ENCODE measurements at regions not wholly inside any gene's neighbourhood (a gene's known extent, or its start where the extent isn't known, plus 50 kb on each side); places are given as distances from the start of the nearest gene placed in this dataset.

DNA sequence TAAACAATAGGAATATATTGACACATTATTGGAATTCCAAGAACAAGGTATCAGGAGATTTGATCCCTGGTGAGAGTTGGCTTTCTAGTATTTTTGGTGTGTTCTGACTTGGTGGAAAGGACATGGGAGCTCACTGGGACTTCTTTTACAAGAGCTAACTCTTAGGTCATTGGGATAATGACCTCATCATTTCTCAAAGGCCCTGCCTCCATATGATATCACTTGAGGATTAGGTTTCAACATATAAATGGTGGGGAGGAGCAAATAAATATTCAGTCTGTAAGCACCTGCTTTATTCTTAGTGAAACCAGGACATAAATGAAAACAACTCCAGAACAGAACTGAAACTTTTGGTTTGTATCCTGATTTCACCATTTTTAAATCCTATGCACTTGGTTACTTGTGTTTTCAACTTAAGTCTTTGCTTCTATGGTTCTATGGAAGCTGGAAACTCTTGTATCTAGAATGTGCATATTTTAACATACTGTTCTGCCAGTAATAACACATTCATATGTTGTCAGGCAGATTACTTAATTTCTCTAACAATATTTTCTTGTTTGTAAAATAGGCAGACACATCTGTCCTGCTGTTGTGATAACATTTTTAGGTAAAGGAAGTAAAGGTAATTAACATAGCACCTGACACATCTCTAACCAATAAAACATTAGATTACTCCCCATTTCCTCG lies 1527.7 kb upstream of the CDH8 start:
- Mint-ChIP-seq H3K36me3 (ENCODE audit: unreplicated experiment) (no peaks in the 10 kb centered on the region), H3K9me3 (ENCODE audit: unreplicated experiment) (peaks cover 6% of the 10 kb centered on the region), H3K4me1 (ENCODE audit: unreplicated experiment) (no peaks in the 10 kb centered on the region), H3K4me3 (ENCODE audit: unreplicated experiment) (no peak overlapping the region), H3K27ac (ENCODE audit: unreplicated experiment) (no peak overlapping the region), H3K27me3 (ENCODE audit: unreplicated experiment) (peaks cover 4% of the 10 kb centered on the region)
- no peak for TF ChIP-seq CTCF (IDR thresholded peaks at IDR 0.05)
- no peak for DNase-seq (ENCODE audit: extremely low spot score, unreplicated experiment)

DNA sequence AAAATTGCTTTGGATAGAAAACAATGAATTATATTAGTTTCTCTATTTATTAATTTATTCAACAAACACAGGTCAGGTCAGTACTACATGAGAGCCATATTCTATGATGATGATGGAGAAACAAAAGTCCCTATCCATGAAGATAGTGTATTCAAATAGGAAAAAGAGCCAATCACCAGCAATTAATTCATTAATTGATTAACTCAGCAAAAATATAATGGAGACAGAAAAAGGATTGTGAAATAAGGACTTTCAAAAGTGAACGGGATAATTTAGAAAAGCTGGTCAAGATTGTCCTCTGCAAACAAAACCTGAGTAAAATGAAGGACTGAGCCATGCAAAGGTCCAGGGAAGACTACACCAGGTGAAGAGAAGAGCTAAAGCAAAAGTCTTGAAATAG lies 1517.7 kb upstream of the CDH8 start:
- Mint-ChIP-seq H3K27me3 (ENCODE audit: unreplicated experiment) (peaks cover 6% of the 10 kb centered on the region), H3K4me1 (ENCODE audit: unreplicated experiment) (no peaks in the 10 kb centered on the region), H3K9me3 (ENCODE audit: unreplicated experiment) (no peaks in the 10 kb centered on the region), H3K4me3 (ENCODE audit: unreplicated experiment) (no peak overlapping the region), H3K27ac (ENCODE audit: unreplicated experiment) (no peak overlapping the region), H3K36me3 (ENCODE audit: unreplicated experiment) (no peaks in the 10 kb centered on the region)
- DNase-seq (ENCODE audit: extremely low spot score, unreplicated experiment): no peak
- no peak for TF ChIP-seq CTCF (IDR thresholded peaks at IDR 0.05)

DNA sequence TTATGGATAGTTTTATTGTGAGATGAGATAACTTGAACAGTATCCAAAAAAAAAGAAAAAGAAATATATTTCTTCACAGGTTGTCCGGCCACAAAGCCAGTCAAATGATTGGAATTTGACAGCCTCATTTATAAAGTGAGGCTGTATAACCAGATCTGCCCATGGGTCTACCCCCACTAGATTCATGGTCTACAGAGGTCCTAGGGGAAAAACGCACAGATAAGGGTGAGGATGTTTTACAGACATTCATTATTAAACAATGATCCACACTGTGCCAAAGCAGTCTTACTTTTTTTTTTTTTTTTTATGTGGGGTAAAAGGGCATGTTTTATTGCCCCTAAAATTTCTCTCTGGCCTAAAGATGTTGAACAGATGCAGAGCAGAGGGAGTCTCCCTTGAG lies 1503.0 kb upstream of the CDH8 start:
- no peaks in the 10 kb centered on the region for H3K9me3 Mint-ChIP-seq (ENCODE audit: unreplicated experiment)
- TF ChIP-seq CTCF (IDR thresholded peaks at IDR 0.05): no peak
- H3K27me3 Mint-ChIP-seq (ENCODE audit: unreplicated experiment): peaks cover 9% of the 10 kb centered on the region
- no peaks in the 10 kb centered on the region for H3K4me1 Mint-ChIP-seq (ENCODE audit: unreplicated experiment)
- no peak overlapping the region for H3K27ac Mint-ChIP-seq (ENCODE audit: unreplicated experiment)
- H3K4me3 Mint-ChIP-seq (ENCODE audit: unreplicated experiment): no peak overlapping the region
- DNase-seq (ENCODE audit: extremely low spot score, unreplicated experiment): no peak
- no peaks in the 10 kb centered on the region for H3K36me3 Mint-ChIP-seq (ENCODE audit: unreplicated experiment)

- Mint-ChIP-seq H3K4me3 (ENCODE audit: unreplicated experiment) (no peak overlapping the region), H3K36me3 (ENCODE audit: unreplicated experiment) (no peaks in the 10 kb centered on the region), H3K9me3 (ENCODE audit: unreplicated experiment) (peaks cover 8% of the 10 kb centered on the region), H3K4me1 (ENCODE audit: unreplicated experiment) (no peaks in the 10 kb centered on the region), H3K27me3 (ENCODE audit: unreplicated experiment) (peaks cover 2% of the 10 kb centered on the region), H3K27ac (ENCODE audit: unreplicated experiment) (no peak overlapping the region)
- TF ChIP-seq CTCF (IDR thresholded peaks at IDR 0.05): no peak
- no peak for DNase-seq (ENCODE audit: extremely low spot score, unreplicated experiment)
These were observed 1494.7 kb upstream of the CDH8 start for GRCh38 chr16:63530974-63531373.

DNA sequence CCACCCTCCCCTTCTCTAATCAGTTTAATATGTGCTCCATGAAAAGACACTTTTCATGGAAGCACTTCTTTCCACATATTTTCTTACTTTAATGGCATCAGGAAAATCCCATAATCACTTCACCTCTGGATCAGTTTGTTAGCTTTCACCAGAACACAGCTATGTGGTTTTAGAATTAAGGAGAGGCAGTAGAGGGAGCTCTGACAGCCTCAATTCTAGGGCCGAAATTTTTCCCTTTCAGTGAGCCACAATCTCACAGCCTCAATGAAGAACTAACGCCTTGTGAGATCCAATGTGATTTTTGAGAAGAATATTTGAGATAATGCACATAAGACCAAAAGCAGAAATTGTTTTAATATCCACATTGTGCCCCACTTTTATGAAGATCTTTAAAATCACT lies 1494.0 kb upstream of the CDH8 start:
- peaks cover 8% of the 10 kb centered on the region for H3K9me3 Mint-ChIP-seq (ENCODE audit: unreplicated experiment)
- H3K36me3 Mint-ChIP-seq (ENCODE audit: unreplicated experiment): no peaks in the 10 kb centered on the region
- no peak overlapping the region for H3K4me3 Mint-ChIP-seq (ENCODE audit: unreplicated experiment)
- DNase-seq (ENCODE audit: extremely low spot score, unreplicated experiment): no peak
- no peak overlapping the region for H3K27ac Mint-ChIP-seq (ENCODE audit: unreplicated experiment)
- H3K4me1 Mint-ChIP-seq (ENCODE audit: unreplicated experiment): no peaks in the 10 kb centered on the region
- no peaks in the 10 kb centered on the region for H3K27me3 Mint-ChIP-seq (ENCODE audit: unreplicated experiment)
- TF ChIP-seq CTCF (IDR thresholded peaks at IDR 0.05): peak; percentile 30
